ENCODE measurements at regions not wholly inside any gene's neighbourhood (a gene's known extent, or its start where the extent isn't known, plus 50 kb on each side); places are given as distances from the start of the nearest gene placed in this dataset.

- no peak overlapping the region for H3K4ac ChIP-seq (replicated peaks; ENCODE audit: insufficient read length, low read depth, low read length)
- no peak overlapping the region for H2BK20ac ChIP-seq (ENCODE audit: low read length)
- no peaks in the 10 kb centered on the region for H4K20me1 ChIP-seq (replicated peaks in 1 of 2; ENCODE audit: control insufficient read depth in 1 of 2, insufficient read depth in 2 of 2, low read length in 2 of 2)
- H4K5ac ChIP-seq (ENCODE audit: insufficient read length, low read depth, low read length), result no peak overlapping the region
- no peak overlapping the region for H3K27ac ChIP-seq (ENCODE audit: low read depth, low read length)
- no peak overlapping the region for H3K9ac ChIP-seq (replicated peaks in 1 of 4; ENCODE audit: extremely low read depth in 1 of 4, low read depth in 3 of 4, low read length in 3 of 4)
- no peak overlapping the region for H4K91ac ChIP-seq (replicated peaks; ENCODE audit: insufficient read length, low read length)
- no peaks in the 10 kb centered on the region for H3K79me1 ChIP-seq (ENCODE audit: low read depth, low read length)
- no peaks in the 10 kb centered on the region for H3K36me3 ChIP-seq (ENCODE audit: control insufficient read depth in 2 of 4, insufficient read depth in 4 of 4, low read length in 3 of 4)
- TF ChIP-seq KDM4A (IDR thresholded peaks at IDR 0.05; ENCODE audit: low read depth, low read length, severe bottlenecking) (no peak), GTF2F1 (IDR thresholded peaks at IDR 0.05; ENCODE audit: borderline replicate concordance, low read depth, low read length) (no peak), BACH1 (IDR thresholded peaks at IDR 0.05; ENCODE audit: low read length) (no peak), ATF3 (IDR thresholded peaks at IDR 0.05; ENCODE audit: insufficient read depth, low read depth, low read length) (no peak)
- ChIA-PET CTCF (ENCODE audit: partially characterized antibody) (interaction anchor here (1.0 kb wide), 1 partner anchor 11 kb away, joined by 3 read pairs; no protein-coding TSS in a partner anchor), POLR2A (ENCODE audit: partially characterized antibody) (no interaction called here)
- H3K4me2 ChIP-seq (ENCODE audit: insufficient read depth in 1 of 2, low read depth in 2 of 2, low read length in 2 of 2), result no peak overlapping the region
- no peak overlapping the region for H3K18ac ChIP-seq (ENCODE audit: extremely low read depth, low read length)
- no peaks in the 10 kb centered on the region for H3K27me3 ChIP-seq (replicated peaks in 1 of 4; ENCODE audit: control insufficient read depth in 3 of 4, extremely low read depth in 1 of 4, insufficient read depth in 3 of 4, low read length in 3 of 4)
- no peaks in the 10 kb centered on the region for H3K9me3 ChIP-seq (ENCODE audit: insufficient read depth in 2 of 2, low read depth in 1 of 2, low read length in 1 of 2)
- no peak overlapping the region for H2AK5ac ChIP-seq (ENCODE audit: low read depth, low read length)
- no peak overlapping the region for H3K56ac ChIP-seq (replicated peaks; ENCODE audit: insufficient read length, low read depth, low read length)
- FAIRE-seq (no peak), DNase-seq (ENCODE audit: low read depth in 1 of 2, low spot score in 2 of 2) (no peak)
- no peak overlapping the region for H3K23ac ChIP-seq (ENCODE audit: insufficient read length)
- no peak overlapping the region for H2BK120ac ChIP-seq (replicated peaks; ENCODE audit: low read depth, low read length)
- H2BK5ac ChIP-seq (ENCODE audit: low read depth, low read length), result no peak overlapping the region
- H2AFZ ChIP-seq (ENCODE audit: low read length), result no peak overlapping the region
- 98% methylated on average over 5 of the region's 5 CpGs; no CpG with 5 or more reads in 1 of the 2 experiments for WGBS, 2 experiments (ENCODE audit: extremely low coverage in 1 of 2, insufficient coverage in 1 of 2, insufficient read length in 1 of 2, insufficient replicate concordance in 2 of 2, low coverage in 1 of 2, low lambda C conversion rate in 2 of 2, missing lambda C conversion rate in 1 of 2)
- no peaks in the 10 kb centered on the region for H3K23me2 ChIP-seq (ENCODE audit: low read depth, low read length)
- H2BK15ac ChIP-seq (ENCODE audit: low read length), result no peak overlapping the region
- H3K4me1 ChIP-seq (replicated peaks in 1 of 4; ENCODE audit: control insufficient read depth in 3 of 4, insufficient read depth in 4 of 4, low read length in 3 of 4), result no peaks in the 10 kb centered on the region
- H3K4me3 ChIP-seq (ENCODE audit: extremely low read depth in 1 of 4, insufficient read depth in 2 of 4, low read depth in 3 of 4, low read length in 4 of 4), result no peak overlapping the region
- H3K14ac ChIP-seq (ENCODE audit: insufficient read length), result no peak overlapping the region
- H3K79me2 ChIP-seq (ENCODE audit: control insufficient read depth in 1 of 2, insufficient read depth in 2 of 2, low read length in 2 of 2), result no peaks in the 10 kb centered on the region
- no peak overlapping the region for H2BK12ac ChIP-seq (ENCODE audit: low read depth, low read length)
- no peak overlapping the region for H4K8ac ChIP-seq (ENCODE audit: extremely low read depth, insufficient read depth, low read length)
Measured at GRCh38 chr17:14594690-14595089, 293.8 kb downstream of the HS3ST3B1 start.

All from H1 (cell line).